Fibroblast of lung (primary cell): ENCODE measurements at regions not wholly inside any gene's neighbourhood (a gene's known extent, or its start where the extent isn't known, plus 50 kb on each side); places are given as distances from the start of the nearest gene placed in this dataset.

Experiments used
- DNase-seq, 2 donors: peaks; one replicate each; pipeline versions ENCODE4 v3.0.0 to v3.0.0-alpha.2; 2010; ENCODE audit warnings: low read depth in 2 of 2
- H2AFZ ChIP-seq: 2 replicates; pipeline ENCODE4 v1.5.1; 2012; ENCODE audit warnings: low read length, control low read depth, inconsistent platforms
- H3K27ac ChIP-seq: 2 replicates; pipeline ENCODE4 v1.5.1; 2011; ENCODE audit warnings: low read length, control low read depth; ENCODE audit not compliant: insufficient read depth
- H3K27me3 ChIP-seq: 2 replicates; pipeline ENCODE4 v1.5.1; 2011; ENCODE audit warnings: mild to moderate bottlenecking, low read length; ENCODE audit not compliant: control insufficient read depth, insufficient read depth
- H3K36me3 ChIP-seq: 2 replicates; pipeline ENCODE4 v1.5.1; 2011; ENCODE audit warnings: low read length; ENCODE audit not compliant: control insufficient read depth, insufficient read depth
- H3K4me1 ChIP-seq: 2 replicates; pipeline ENCODE4 v1.5.1; 2011; ENCODE audit warnings: low read length; ENCODE audit not compliant: control insufficient read depth, insufficient read depth; ENCODE audit errors: extremely low read depth
- H3K4me2 ChIP-seq: 2 replicates; pipeline ENCODE4 v1.5.1; 2011; ENCODE audit warnings: low read length, control low read depth; ENCODE audit not compliant: insufficient read depth; ENCODE audit errors: extremely low read depth
- H3K4me3 ChIP-seq, 4 experiments: fragments of 200-600 bp in 1 of 4; sonication (generic) in 1 of 4; replicated peaks in 1 of 4; 2 replicates each; pipeline ENCODE4 v1.5.1; 2011 to 2016; ENCODE audit warnings: low read length in 4 of 4, low read depth in 3 of 4, mild to moderate bottlenecking in 3 of 4, control low read depth in 2 of 4, inconsistent platforms in 1 of 4, mixed read lengths in 1 of 4; ENCODE audit not compliant: insufficient read depth in 1 of 4; ENCODE audit errors: control extremely low read depth in 1 of 4
- H3K79me2 ChIP-seq: 2 replicates; pipeline ENCODE4 v1.5.1; 2012; ENCODE audit warnings: mild to moderate bottlenecking, low read length, inconsistent platforms; ENCODE audit not compliant: control insufficient read depth, insufficient read depth
- H3K9ac ChIP-seq: 2 replicates; pipeline ENCODE4 v1.5.1; 2011; ENCODE audit warnings: mild to moderate bottlenecking, low read length, control low read depth; ENCODE audit not compliant: insufficient read depth
- H3K9me3 ChIP-seq: 2 replicates; pipeline ENCODE4 v1.5.1; 2012; ENCODE audit warnings: low read depth, low read length; ENCODE audit not compliant: control insufficient read depth, insufficient read depth
- H4K20me1 ChIP-seq: 2 replicates; pipeline ENCODE4 v1.5.1; 2011; ENCODE audit warnings: low read length; ENCODE audit not compliant: control insufficient read depth, insufficient read depth; ENCODE audit errors: extremely low read depth
- CTCF ChIP-seq, 2 donors: IDR thresholded peaks in 1 of 2; conservative IDR thresholded peaks in 1 of 2; 1 replicate in 1 of 2; 2 replicates in 1 of 2; pipeline ENCODE4 v1.5.1; 2011 to 2012; ENCODE audit warnings: low read length in 2 of 2, control low read depth in 1 of 2, inconsistent platforms in 1 of 2, low read depth in 1 of 2, mild to moderate bottlenecking in 1 of 2
- EZH2 ChIP-seq: IDR thresholded peaks from 2 replicates; pipeline ENCODE4 v1.5.1; 2012; ENCODE audit warnings: low read length, control low read depth, mild to moderate bottlenecking; ENCODE audit errors: missing control alignments

- no peak overlapping the region for H3K4me2 ChIP-seq
- no peak overlapping the region for H3K27ac ChIP-seq
- H3K79me2 ChIP-seq: no peaks in the 10 kb centered on the region
- no peak overlapping the region for H2AFZ ChIP-seq
- TF ChIP-seq EZH2 (no peak), CTCF (conservative IDR thresholded peaks at IDR 0.05 in 1 of 2, IDR thresholded peaks at IDR 0.05 in 1 of 2; ENCODE audit: low read depth in 1 of 2, low read length in 2 of 2) (no peak)
- no peak overlapping the region for H3K9ac ChIP-seq
- DNase-seq: peak in 1 of 2 donors; percentile 24
- H3K4me1 ChIP-seq: no peaks in the 10 kb centered on the region
- no peaks in the 10 kb centered on the region for H4K20me1 ChIP-seq
- H3K4me3 ChIP-seq: no peak overlapping the region
- H3K36me3 ChIP-seq: no peaks in the 10 kb centered on the region
- no peaks in the 10 kb centered on the region for H3K27me3 ChIP-seq
- H3K9me3 ChIP-seq: no peaks in the 10 kb centered on the region
Observed at GRCh38 chr6:140758169-140758877, 1374.4 kb upstream of the GJE1 start.

GRCh38 chr6:140752234-140752633 lies 1377.8 kb upstream of the CITED2 start:
- no peak for DNase-seq
- TF ChIP-seq CTCF (conservative IDR thresholded peaks at IDR 0.05 in 1 of 2, IDR thresholded peaks at IDR 0.05 in 1 of 2; ENCODE audit: low read depth in 1 of 2, low read length in 2 of 2) (no peak), EZH2 (no peak)
- Histone ChIP-seq H3K4me2 (no peak overlapping the region), H3K79me2 (no peaks in the 10 kb centered on the region), H3K27ac (no peak overlapping the region), H3K27me3 (no peaks in the 10 kb centered on the region), H3K4me1 (no peaks in the 10 kb centered on the region), H3K36me3 (no peaks in the 10 kb centered on the region), H3K9me3 (no peaks in the 10 kb centered on the region), H4K20me1 (no peaks in the 10 kb centered on the region), H2AFZ (no peak overlapping the region), H3K4me3 (no peak overlapping the region), H3K9ac (no peak overlapping the region)

GRCh38 chr6:140747114-140747513 lies 1372.7 kb upstream of the CITED2 start:
- DNase-seq: no peak

More at GRCh38 chr6:140747114-140747513, 1372.7 kb upstream of the CITED2 start:
- TF ChIP-seq EZH2: no peak
- H3K4me3 ChIP-seq: no peak overlapping the region
- no peak overlapping the region for H2AFZ ChIP-seq
- no peak overlapping the region for H3K4me2 ChIP-seq
- H3K9ac ChIP-seq: no peak overlapping the region
- H4K20me1 ChIP-seq: no peaks in the 10 kb centered on the region
- no peaks in the 10 kb centered on the region for H3K27me3 ChIP-seq
- no peaks in the 10 kb centered on the region for H3K9me3 ChIP-seq
- H3K4me1 ChIP-seq: peaks cover 2% of the 10 kb centered on the region
- H3K36me3 ChIP-seq: no peaks in the 10 kb centered on the region
- no peak overlapping the region for H3K27ac ChIP-seq
- no peaks in the 10 kb centered on the region for H3K79me2 ChIP-seq
